SJSA1 (cell line): ENCODE measurements at regions not wholly inside any gene's neighbourhood (a gene's known extent, or its start where the extent isn't known, plus 50 kb on each side); places are given as distances from the start of the nearest gene placed in this dataset.

ENCODE experiments used
- DNase-seq, 2 experiments: peaks; one replicate each; pipeline ENCODE4 v3.0.0-alpha.2; 2015 to 2020; ENCODE audit warnings: low spot score in 2 of 2, low read depth in 1 of 2
- H3K27ac ChIP-seq: fragments of 250-450 bp; sonication (Bioruptor Pico); 2 replicates; pipeline ENCODE4 v1.5.1; 2020; ENCODE audit warnings: mild to moderate bottlenecking, moderate library complexity
- H3K27me3 ChIP-seq: fragments of 250-450 bp; sonication (Bioruptor Pico); replicated peaks from 2 replicates; pipeline ENCODE4 v1.5.1; 2020; ENCODE audit warnings: mild to moderate bottlenecking, moderate library complexity
- H3K36me3 ChIP-seq: fragments of 250-450 bp; sonication (Bioruptor Pico); 2 replicates; pipeline ENCODE4 v1.5.1; 2020; ENCODE audit warnings: mild to moderate bottlenecking
- H3K4me1 ChIP-seq: fragments of 250-450 bp; sonication (Bioruptor Pico); replicated peaks from 2 replicates; pipeline ENCODE4 v1.6.1; 2021; ENCODE audit warnings: mild to moderate bottlenecking
- H3K4me3 ChIP-seq: fragments of 250-450 bp; sonication (Bioruptor Pico); 2 replicates; pipeline ENCODE4 v1.5.1; 2020; ENCODE audit warnings: mild to moderate bottlenecking
- H3K9me3 ChIP-seq: fragments of 250-450 bp; sonication (Bioruptor Pico); replicated peaks from 2 replicates; pipeline ENCODE4 v1.5.1; 2020; ENCODE audit warnings: mild to moderate bottlenecking

DNA sequence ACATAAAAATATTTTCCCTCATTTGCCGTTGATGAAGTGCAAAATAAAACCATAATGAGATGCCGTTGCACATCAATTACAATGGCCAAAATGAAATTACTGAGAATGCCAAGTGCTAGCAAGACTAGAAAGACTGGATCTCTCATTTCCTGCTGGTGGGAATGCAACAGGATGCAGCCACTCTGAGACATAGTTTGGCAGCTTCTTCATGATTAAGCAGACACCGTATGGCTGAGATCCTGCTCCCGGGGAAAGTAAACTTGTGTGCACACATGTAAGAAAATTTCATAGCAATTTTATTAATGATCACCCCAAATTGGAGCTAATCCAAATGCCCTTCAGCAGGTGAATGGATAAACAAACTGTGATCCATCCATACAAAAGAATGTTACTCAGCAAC lies 1013.2 kb downstream of the TBC1D22A start:
- H3K4me1 ChIP-seq: no peaks in the 10 kb centered on the region
- H3K4me3 ChIP-seq: no peak overlapping the region
- H3K36me3 ChIP-seq: no peaks in the 10 kb centered on the region
- no peaks in the 10 kb centered on the region for H3K27me3 ChIP-seq
- no peak overlapping the region for H3K27ac ChIP-seq
- no peak for DNase-seq
- H3K9me3 ChIP-seq: peaks cover 3% of the 10 kb centered on the region; the same call in 1 of the 2 replicates

DNA sequence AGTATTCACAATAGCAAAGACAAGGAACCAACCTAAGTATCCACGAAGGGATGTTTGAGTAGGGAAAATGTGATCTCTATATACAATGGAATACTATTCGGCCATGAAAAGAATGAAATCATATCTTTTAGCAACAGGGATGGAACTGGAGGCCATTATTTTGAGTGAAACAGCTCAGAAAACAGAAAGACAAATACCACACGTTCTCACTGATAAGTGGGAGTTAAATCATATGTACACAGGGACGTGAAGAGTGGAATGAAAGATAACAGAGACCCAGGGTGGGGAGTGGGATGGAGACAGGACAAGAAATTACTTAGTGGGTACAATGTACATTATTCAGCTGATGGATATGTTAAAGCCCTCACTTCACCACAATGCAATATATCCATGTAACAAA lies 1012.7 kb downstream of the TBC1D22A start:
- H3K9me3 ChIP-seq: peaks cover 3% of the 10 kb centered on the region; the same call in 1 of the 2 replicates
- no peaks in the 10 kb centered on the region for H3K36me3 ChIP-seq
- H3K27ac ChIP-seq: no peak overlapping the region
- no peak overlapping the region for H3K4me3 ChIP-seq
- H3K4me1 ChIP-seq: no peaks in the 10 kb centered on the region
- H3K27me3 ChIP-seq: no peaks in the 10 kb centered on the region
- DNase-seq: no peak

DNA sequence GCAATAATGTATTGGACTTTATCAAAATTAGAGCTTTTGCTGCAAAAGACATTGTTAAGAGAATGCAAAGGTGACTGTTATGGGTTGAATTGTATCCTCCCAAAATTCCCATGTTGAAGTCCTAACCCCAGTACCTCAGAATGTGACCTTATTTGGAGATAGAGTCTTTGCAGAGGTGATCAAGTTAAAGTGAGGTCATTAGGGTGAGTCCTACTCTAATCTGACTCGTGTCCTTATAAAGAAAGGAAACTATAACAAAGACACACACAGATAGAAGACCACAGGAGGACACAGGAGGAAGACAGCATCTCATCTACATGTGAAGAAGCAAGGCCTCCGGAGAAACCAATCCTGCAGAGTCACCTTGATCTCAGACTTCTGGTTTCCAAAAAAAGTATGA lies 1011.2 kb downstream of the TBC1D22A start:
- Histone ChIP-seq H3K4me3 (no peak overlapping the region), H3K36me3 (no peaks in the 10 kb centered on the region), H3K4me1 (no peaks in the 10 kb centered on the region), H3K27me3 (no peaks in the 10 kb centered on the region), H3K27ac (no peak overlapping the region), H3K9me3 (peaks cover 3% of the 10 kb centered on the region; the same call in 1 of the 2 replicates)
- DNase-seq: no peak

DNA sequence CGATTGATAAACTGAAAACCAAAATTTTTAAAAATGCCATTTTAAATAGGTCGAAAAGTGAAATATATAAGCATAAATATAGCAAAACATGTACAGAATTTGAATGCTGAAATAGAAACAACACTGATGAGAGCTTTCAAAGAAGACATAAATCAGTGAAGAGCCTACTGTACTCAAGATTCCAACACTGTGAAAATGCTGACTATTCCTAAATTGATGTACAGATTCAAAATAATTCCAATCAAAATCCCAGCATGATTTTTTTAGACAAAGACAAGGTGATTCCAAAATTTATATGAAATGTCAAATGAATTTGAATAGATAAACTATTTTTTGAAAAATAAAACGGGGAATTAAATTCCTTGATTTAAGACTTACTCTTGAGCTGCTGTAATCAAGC lies 1010.4 kb downstream of the TBC1D22A start:
- no peaks in the 10 kb centered on the region for H3K27me3 ChIP-seq
- peaks cover 3% of the 10 kb centered on the region; the same call in 1 of the 2 replicates for H3K9me3 ChIP-seq
- no peak overlapping the region for H3K4me3 ChIP-seq
- no peak overlapping the region for H3K27ac ChIP-seq
- no peak for DNase-seq
- no peaks in the 10 kb centered on the region for H3K36me3 ChIP-seq
- H3K4me1 ChIP-seq: no peaks in the 10 kb centered on the region

DNA sequence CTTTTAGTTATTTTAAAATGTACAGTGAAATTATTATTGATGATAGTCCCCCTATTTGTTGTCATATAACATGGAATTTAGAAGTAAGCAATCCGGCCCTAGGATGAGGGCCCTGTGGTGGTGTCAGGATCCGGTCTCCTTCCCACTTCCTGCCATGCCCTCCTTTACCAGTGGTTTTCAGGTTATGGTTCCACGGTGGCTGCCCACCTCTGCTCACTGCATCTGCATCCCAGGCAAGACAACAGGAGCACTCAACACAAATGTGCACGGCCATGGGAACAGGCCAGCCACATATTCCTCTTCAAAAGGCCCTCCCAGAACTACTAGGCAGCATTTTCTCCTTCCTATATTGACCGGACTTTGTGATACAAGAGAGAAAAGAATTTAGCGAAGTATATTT lies 1007.2 kb downstream of the TBC1D22A start:
- DNase-seq: no peak
- H3K27ac ChIP-seq: no peak overlapping the region
- no peaks in the 10 kb centered on the region for H3K36me3 ChIP-seq
- no peak overlapping the region for H3K4me3 ChIP-seq
- no peaks in the 10 kb centered on the region for H3K4me1 ChIP-seq
- H3K27me3 ChIP-seq: no peaks in the 10 kb centered on the region
- 0 out of 2 replicates have a peak, but pooled peaks cover 5% of the 10 kb centered on the region for H3K9me3 ChIP-seq

DNA sequence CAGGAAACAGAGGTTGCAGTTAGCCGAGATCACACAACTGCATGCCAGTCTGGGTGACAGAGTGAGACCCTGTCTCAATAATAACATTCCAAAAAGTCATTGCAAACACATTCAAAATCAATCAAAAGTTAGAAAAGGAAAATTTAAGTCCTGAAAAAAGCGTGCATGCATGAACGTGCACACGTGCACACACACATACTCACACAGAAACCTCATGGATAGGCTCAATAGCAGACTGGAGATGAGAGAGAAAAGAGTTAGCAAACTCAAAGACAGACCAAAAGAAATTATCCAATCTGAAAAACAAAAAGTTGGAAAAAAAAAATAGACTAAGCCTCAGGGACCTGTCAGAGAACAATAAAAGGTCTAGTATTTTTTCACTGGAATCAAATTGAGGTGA lies 1005.6 kb downstream of the TBC1D22A start:
- Histone ChIP-seq H3K27me3 (no peaks in the 10 kb centered on the region), H3K27ac (no peak overlapping the region)
- no peak for DNase-seq

DNA sequence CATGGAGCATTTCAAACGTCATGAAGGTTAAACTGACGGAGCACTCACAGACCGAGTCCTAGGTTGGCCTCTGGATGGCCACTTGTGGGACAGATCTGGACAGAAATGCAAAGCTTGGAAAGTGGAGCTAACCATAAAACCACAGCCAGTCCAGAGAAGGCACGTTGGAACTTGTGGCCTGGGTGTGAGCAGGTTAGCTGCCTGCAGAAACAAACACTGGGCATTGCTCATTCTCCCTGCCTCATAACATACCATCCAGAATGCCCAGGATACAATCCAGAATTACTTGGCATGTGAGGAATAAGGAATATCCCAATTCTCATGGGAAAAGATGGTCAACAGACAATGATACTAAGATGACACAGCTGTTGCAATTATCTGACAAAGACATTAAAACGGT lies 1005.0 kb downstream of the TBC1D22A start:
- no peaks in the 10 kb centered on the region for H3K4me1 ChIP-seq
- H3K27ac ChIP-seq: no peak overlapping the region
- no peaks in the 10 kb centered on the region for H3K27me3 ChIP-seq
- DNase-seq: no peak
- no peaks in the 10 kb centered on the region for H3K36me3 ChIP-seq
- H3K4me3 ChIP-seq: no peak overlapping the region
- H3K9me3 ChIP-seq: 0 out of 2 replicates have a peak, but pooled peaks cover 5% of the 10 kb centered on the region

More for the DNA sequence above, 1005.6 kb downstream of the TBC1D22A start:
- no peaks in the 10 kb centered on the region for H3K36me3 ChIP-seq
- H3K9me3 ChIP-seq: 0 out of 2 replicates have a peak, but pooled peaks cover 5% of the 10 kb centered on the region
- no peaks in the 10 kb centered on the region for H3K4me1 ChIP-seq
- no peak overlapping the region for H3K4me3 ChIP-seq

DNA sequence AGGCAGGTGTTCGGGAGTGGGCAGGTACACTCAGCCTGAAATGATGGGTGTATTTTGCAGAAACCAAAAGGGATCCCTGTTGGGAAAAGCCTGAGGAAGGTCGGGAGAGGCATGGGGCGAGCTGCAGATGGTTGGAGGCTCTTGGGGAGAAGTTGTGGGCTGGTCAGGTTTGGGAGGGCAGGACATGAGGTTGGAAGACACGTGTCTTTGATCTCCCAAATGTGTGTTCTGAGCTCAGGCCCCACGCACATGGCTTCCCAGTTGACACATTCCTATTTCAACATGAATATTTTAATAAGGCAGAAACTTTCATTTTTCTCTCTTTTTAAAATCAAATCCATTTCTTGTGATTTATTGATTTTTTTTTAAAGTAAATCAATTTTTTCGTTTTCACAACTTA lies 1003.3 kb downstream of the TBC1D22A start:
- Histone ChIP-seq H3K27ac (no peak overlapping the region), H3K36me3 (no peaks in the 10 kb centered on the region), H3K4me1 (no peaks in the 10 kb centered on the region), H3K9me3 (0 out of 2 replicates have a peak, but pooled peaks cover 5% of the 10 kb centered on the region), H3K27me3 (no peaks in the 10 kb centered on the region), H3K4me3 (no peak overlapping the region)
- DNase-seq: no peak

DNA sequence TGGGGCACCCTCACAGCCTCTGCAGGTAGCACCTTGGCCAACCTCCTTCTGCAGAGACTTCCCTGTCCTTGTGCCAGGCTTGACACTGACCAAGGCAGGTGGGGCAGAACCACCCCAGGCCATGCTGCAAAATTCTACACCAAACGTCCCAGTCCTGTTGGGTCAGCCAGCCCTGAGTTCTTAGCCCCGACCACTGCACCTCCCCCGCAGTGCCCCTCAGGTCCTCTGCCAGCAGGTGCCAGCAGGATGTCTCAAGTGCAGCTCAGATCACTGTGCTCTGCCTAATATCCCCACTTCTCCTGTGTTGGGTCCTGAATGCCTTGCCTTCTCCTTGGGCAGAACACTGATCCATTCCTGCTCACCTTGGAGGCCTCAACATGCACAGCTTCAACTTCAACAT lies 999.7 kb downstream of the TBC1D22A start:
- H3K27me3 ChIP-seq: no peaks in the 10 kb centered on the region
- no peak overlapping the region for H3K27ac ChIP-seq
- H3K36me3 ChIP-seq: no peaks in the 10 kb centered on the region
- DNase-seq: no peak
- 0 out of 2 replicates have a peak, but pooled peaks cover 5% of the 10 kb centered on the region for H3K9me3 ChIP-seq
- H3K4me3 ChIP-seq: no peak overlapping the region
- no peaks in the 10 kb centered on the region for H3K4me1 ChIP-seq

DNA sequence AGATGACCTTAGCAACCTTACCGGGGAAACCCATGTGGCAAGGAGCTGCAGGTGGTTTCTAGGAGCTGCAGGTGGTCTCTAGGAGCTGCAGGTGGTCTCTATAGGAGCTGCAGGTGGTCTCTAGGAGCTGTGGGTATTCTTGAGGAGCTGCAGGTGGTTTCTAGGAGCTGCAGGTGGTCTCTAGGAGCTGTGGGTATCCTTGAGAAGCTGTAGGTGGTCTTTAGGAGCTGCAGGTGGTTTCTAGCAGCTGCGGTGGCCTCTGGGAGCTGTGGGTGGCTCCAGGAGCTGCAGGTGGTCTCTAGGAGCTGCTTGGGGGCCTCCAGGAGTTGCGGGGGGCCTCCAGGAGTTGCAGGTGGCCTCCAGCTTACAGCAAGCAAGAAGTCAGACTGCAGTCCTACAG lies 997.5 kb downstream of the TBC1D22A start:
- Histone ChIP-seq H3K27ac (no peak overlapping the region), H3K4me3 (no peak overlapping the region), H3K36me3 (no peaks in the 10 kb centered on the region), H3K9me3 (0 out of 2 replicates have a peak, but pooled peaks cover under 1% of the 10 kb centered on the region), H3K27me3 (no peaks in the 10 kb centered on the region), H3K4me1 (no peaks in the 10 kb centered on the region)
- DNase-seq: no peak

DNA sequence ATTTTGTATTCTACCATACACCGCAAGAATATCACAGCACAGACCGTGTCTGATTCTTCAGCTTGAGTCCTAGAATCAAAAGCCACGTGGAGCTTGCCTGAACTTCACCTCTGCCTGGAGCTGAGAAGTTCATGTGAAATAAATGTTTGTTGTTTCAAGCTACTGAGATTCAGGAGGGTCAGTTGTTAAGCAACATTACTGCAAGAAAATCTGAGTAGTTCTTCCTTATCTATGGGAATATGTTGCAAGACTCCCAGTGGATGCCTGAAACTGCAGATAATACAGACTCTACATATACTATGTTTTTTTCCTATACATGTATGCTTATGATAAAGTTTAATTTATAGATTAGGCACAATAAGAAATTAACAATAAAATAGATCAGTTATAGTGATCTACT lies 995.3 kb downstream of the TBC1D22A start:
- H3K27ac ChIP-seq: no peak overlapping the region
- H3K36me3 ChIP-seq: no peaks in the 10 kb centered on the region
- DNase-seq: no peak
- H3K27me3 ChIP-seq: no peaks in the 10 kb centered on the region
- H3K9me3 ChIP-seq: no peaks in the 10 kb centered on the region
- no peaks in the 10 kb centered on the region for H3K4me1 ChIP-seq
- no peak overlapping the region for H3K4me3 ChIP-seq

DNA sequence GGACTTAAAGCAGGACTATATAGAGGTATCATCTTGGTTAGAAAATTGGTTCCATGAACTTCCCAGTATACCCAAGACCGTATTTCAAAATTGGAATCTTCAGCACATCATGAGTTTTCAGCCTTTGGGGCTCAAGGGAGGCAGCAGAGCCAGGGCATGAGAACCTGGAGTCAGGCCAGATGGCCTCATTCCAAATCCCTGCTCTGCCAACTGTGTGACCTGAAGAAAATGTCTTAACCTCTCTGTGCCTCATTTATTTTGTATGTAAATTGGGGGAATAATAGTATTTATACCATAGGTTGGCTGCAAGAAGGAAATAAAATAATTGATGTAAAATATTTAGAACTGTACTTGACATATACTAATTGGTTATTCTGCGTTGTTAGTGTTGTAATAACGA lies 987.6 kb downstream of the TBC1D22A start:
- H3K4me3 ChIP-seq: no peak overlapping the region
- H3K36me3 ChIP-seq: no peaks in the 10 kb centered on the region
- H3K27me3 ChIP-seq: no peaks in the 10 kb centered on the region
- no peak for DNase-seq
- no peaks in the 10 kb centered on the region for H3K4me1 ChIP-seq
- H3K9me3 ChIP-seq: no peaks in the 10 kb centered on the region
- no peak overlapping the region for H3K27ac ChIP-seq

DNA sequence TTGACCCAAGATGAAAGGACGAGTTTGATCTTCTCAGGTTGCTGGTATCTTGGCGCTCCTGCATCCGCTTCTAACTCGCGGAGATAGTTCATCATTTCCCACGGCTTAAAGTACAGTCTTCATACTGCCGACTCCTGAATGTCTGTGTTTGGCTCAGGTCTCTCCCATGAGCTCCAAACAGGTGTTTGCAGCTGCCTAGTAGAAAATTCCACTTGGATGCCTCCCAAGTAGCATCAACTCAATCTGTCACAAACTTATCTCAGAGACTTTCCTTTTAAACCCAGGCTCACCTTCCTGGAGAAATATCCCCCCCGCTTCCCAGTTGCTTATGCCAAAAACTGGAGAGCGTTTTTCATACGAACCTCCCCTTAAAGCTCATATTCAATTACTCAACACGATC lies 986.5 kb downstream of the TBC1D22A start:
- no peaks in the 10 kb centered on the region for H3K36me3 ChIP-seq
- no peak overlapping the region for H3K4me3 ChIP-seq
- H3K4me1 ChIP-seq: no peaks in the 10 kb centered on the region
- no peak overlapping the region for H3K27ac ChIP-seq
- no peak for DNase-seq
- H3K27me3 ChIP-seq: no peaks in the 10 kb centered on the region
- H3K9me3 ChIP-seq: no peaks in the 10 kb centered on the region

DNA sequence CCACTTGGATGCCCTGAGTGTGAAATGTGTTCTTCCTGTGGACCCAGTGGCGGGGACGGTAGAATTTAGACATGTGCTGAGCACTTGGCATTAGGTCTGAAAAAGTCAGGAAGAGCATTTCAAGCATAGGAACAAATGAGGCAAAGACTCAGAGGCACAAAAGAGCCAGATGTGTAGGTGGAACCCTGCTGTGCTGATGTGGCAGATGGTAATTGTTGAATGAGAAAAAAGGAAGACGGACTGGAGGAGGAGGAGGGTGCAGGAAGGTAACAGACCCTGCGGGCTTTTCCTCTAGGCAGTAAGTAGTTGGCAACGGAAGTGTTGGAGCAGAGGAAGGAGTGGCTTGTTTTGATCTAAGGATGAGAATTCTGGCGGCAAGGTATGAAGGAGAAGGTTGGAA lies 985.8 kb downstream of the TBC1D22A start:
- Histone ChIP-seq H3K4me3 (no peak overlapping the region), H3K27me3 (no peaks in the 10 kb centered on the region), H3K36me3 (no peaks in the 10 kb centered on the region), H3K27ac (no peak overlapping the region), H3K4me1 (no peaks in the 10 kb centered on the region), H3K9me3 (no peaks in the 10 kb centered on the region)
- DNase-seq: no peak

DNA sequence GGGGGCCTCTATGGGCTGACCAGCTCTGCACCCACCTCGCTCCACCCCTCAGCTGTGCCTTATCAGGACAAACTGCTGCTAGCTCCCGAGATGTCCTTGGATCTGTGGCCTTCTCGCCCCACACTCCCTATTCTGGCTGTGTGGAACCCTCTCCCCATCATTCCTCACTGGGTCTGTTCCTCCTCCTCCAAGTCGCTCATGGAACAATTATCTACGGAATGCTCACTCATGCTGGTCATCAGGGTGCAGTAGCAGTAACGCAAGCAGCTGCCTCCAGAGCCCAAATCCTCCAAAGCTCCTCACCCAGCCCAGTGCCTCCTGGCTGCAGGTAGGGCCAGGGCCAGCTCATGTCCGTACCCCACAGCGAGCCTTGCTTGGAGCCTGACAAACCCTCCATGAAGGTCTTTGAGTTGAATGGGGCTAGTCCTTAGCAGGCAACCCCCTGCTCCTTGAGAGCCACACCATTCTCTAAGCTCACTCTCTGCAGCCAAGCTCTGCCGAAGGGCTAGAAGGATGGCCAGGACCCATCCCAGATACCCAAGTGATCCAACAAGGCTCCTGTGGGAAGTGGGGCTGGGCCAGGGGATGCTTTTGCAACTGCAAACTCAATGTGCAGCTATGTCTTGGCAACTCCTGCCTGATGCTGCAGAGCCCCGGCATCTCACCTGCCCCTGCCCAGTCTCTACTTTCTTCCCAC lies 977.8 kb downstream of the TBC1D22A start:
- H3K4me3 ChIP-seq: no peak overlapping the region
- no peak for DNase-seq
- H3K36me3 ChIP-seq: no peaks in the 10 kb centered on the region
- H3K4me1 ChIP-seq: no peaks in the 10 kb centered on the region
- 0 out of 2 replicates have a peak, but pooled peaks cover 6% of the 10 kb centered on the region for H3K27me3 ChIP-seq
- no peaks in the 10 kb centered on the region for H3K9me3 ChIP-seq
- no peak overlapping the region for H3K27ac ChIP-seq
